ENCODE measurements at regions not wholly inside any gene's neighbourhood (a gene's known extent, or its start where the extent isn't known, plus 50 kb on each side); places are given as distances from the start of the nearest gene placed in this dataset.

DNA sequence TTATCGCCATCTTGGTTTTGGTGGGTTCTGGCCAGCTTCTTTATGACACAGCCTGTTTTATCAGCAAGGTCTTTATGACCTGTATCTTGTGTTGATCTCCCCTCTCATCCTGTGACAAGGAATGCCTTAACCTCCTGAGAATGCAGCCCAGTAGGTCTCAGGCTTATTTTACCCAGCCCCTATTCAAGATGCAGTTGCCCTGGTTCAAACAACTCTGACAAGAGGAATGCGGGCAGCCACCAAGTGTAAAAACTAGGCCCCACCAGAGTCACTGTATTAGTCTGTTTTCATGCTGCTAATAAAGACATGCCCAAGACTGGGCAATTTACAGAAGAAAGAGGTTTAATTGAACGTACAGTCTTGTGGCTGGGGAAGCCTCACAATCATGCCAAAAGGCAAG, 671.3 kb downstream of the SORCS1 start:
- no peak for TF ChIP-seq POLR2AphosphoS5 (IDR thresholded peaks at IDR 0.05; ENCODE audit: low read depth, low read length)
- no peak for TF ChIP-seq POLR2A (IDR thresholded peaks at IDR 0.05; ENCODE audit: low read depth, low read length)

Data from GM12892 (cell line).